ENCODE measurements at regions not wholly inside any gene's neighbourhood (a gene's known extent, or its start where the extent isn't known, plus 50 kb on each side); places are given as distances from the start of the nearest gene placed in this dataset.

GRCh38 chr2:200042102-200042735 is 86.8 kb downstream of the MAIP1 start:
- TF ChIP-seq CTCF (IDR thresholded peaks at IDR 0.05; ENCODE audit: poor library complexity, severe bottlenecking) (no peak), POLR2AphosphoS5 (IDR thresholded peaks at IDR 0.05) (no peak), EP300 (conservative IDR thresholded peaks at IDR 0.05; ENCODE audit: poor library complexity, severe bottlenecking) (no peak), EZH2 (IDR thresholded peaks at IDR 0.05; ENCODE audit: borderline replicate concordance, insufficient read depth, low read length, poor library complexity, severe bottlenecking) (no peak), SMC3 (conservative IDR thresholded peaks at IDR 0.05; ENCODE audit: poor library complexity) (no peak)

Data from neural cell (in vitro differentiated cells).